Adrenal gland (tissue), 9 donors: ENCODE measurements at regions not wholly inside any gene's neighbourhood (a gene's known extent, or its start where the extent isn't known, plus 50 kb on each side); places are given as distances from the start of the nearest gene placed in this dataset.

ENCODE experiments used
- DNase-seq, 7 donors: peaks; one replicate each; pipeline ENCODE4 v3.0.0-alpha.2; 2019 to 2020
- H3K27ac ChIP-seq, 5 donors: fragments of 200-600 bp; sonication (generic) in 4 of 5; 1 replicate in 3 of 5; 2 replicates in 2 of 5; pipeline versions ENCODE4 v1.5.1 to v1.8.0; 2016 to 2020; ENCODE audit warnings: mild to moderate bottlenecking in 1 of 5
- H3K27me3 ChIP-seq: fragments of 200-600 bp; 2 replicates; pipeline ENCODE4 v1.8.0; 2021
- H3K36me3 ChIP-seq, 2 donors: fragments of 200-600 bp; replicated peaks in 1 of 2; 1 replicate in 1 of 2; 2 replicates in 1 of 2; pipeline versions ENCODE4 v1.5.1 to v1.8.0; 2018 to 2022
- H3K4me1 ChIP-seq, 2 donors: fragments of 200-600 bp; replicated peaks in 1 of 2; 1 replicate in 1 of 2; 2 replicates in 1 of 2; pipeline versions ENCODE4 v1.5.1 to v1.8.0; 2018 to 2021
- H3K4me3 ChIP-seq, 4 donors: fragments of 200-600 bp; sonication (generic) in 3 of 4; one replicate each; pipeline ENCODE4 v1.5.1; 2016 to 2018
- H3K9me3 ChIP-seq, 3 donors: fragments of 200-600 bp; sonication (generic) in 1 of 3; replicated peaks in 1 of 3; 1 replicate in 2 of 3; 2 replicates in 1 of 3; pipeline versions ENCODE4 v1.5.1 to v1.8.0; 2016 to 2021
- POLR2A ChIP-seq, 2 donors: fragments of 450-650 bp; IDR thresholded peaks; one replicate each; pipeline ENCODE4 v1.6.1; 2017; ENCODE audit warnings: antibody characterized with exemption in 2 of 2, mild to moderate bottlenecking in 2 of 2, moderate library complexity in 1 of 2
- WGBS, 4 donors: extraction: QIAGEN DNeasy Blood & Tissue Kit in 2 of 4; methylation state at CpG; one replicate each; pipeline versions ENCODE4 v1.1.5 to v1.1.7; 2013 to 2017; 5-methylcytosine and 5-hydroxymethylcytosine counted together
- intact Hi-C, 2 donors: fragments of 100-400 bp; cut with DNase I; formaldehyde crosslinking; loops; one replicate each; pipeline versions ENCODE4 v1.14.1 to v1.15.0; 2022 to 2023
- TF ChIP-seq, protein P1 (sequence below), 6 experiments: fragments of 450-650 bp in 4 of 6; fragments of 200-600 bp in 2 of 6; sonication (generic) in 1 of 6; IDR thresholded peaks; 1 replicate in 5 of 6; 2 replicates in 1 of 6; pipeline versions ENCODE4 v1.5.1 to v1.8.0; 2016 to 2021; ENCODE audit warnings: antibody characterized with exemption in 6 of 6, mild to moderate bottlenecking in 2 of 6, moderate library complexity in 1 of 6
- donor health status: healthy with polysubstance abuse.
- donor health status: Bipolar disorder and iron deficiency.
- donor health status: DM: yes; HTN: yes; CAD: no.
- donor health status: DM: no; HTN: no; CAD: no.
- donor health status: DM: no; HTN: no; CAD: no.

DNA sequence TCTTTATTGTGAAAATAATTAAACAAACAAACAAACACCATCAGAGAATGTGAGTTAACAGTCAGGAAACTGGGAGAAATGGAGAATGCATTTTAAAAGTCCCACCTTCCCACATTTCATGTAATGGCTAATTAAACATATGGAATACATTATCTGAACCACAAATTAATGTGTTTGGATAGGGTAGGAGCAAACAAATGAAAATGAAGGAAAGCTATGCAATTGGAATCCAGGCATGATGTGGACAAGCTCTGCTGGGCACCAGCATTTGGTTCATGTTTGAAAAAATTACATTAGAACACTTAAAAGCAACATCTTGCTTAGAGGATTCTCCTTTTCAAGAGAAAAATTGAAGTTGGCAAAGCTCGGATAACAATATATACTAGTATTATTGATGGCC, 628.1 kb downstream of the LMO4 start:
- no peak for DNase-seq
- 58 to 84% (median 72%) methylated on average over 1 of the region's 1 CpG for WGBS, 4 donors
- intact Hi-C loops, result loop anchor here (10.0 kb wide), 1 partner anchor 632 kb away; the partner anchor contains the start of gene LMO4 (in 2 of the 2)
- H3K4me3 ChIP-seq, result no peak overlapping the region
- H3K27me3 ChIP-seq, result no peaks in the 10 kb centered on the region
- no peak overlapping the region for H3K27ac ChIP-seq
- H3K9me3 ChIP-seq, result no peaks in the 10 kb centered on the region
- no peak for TF ChIP-seq POLR2A (IDR thresholded peaks at IDR 0.05)
- TF ChIP-seq, protein P1, sequence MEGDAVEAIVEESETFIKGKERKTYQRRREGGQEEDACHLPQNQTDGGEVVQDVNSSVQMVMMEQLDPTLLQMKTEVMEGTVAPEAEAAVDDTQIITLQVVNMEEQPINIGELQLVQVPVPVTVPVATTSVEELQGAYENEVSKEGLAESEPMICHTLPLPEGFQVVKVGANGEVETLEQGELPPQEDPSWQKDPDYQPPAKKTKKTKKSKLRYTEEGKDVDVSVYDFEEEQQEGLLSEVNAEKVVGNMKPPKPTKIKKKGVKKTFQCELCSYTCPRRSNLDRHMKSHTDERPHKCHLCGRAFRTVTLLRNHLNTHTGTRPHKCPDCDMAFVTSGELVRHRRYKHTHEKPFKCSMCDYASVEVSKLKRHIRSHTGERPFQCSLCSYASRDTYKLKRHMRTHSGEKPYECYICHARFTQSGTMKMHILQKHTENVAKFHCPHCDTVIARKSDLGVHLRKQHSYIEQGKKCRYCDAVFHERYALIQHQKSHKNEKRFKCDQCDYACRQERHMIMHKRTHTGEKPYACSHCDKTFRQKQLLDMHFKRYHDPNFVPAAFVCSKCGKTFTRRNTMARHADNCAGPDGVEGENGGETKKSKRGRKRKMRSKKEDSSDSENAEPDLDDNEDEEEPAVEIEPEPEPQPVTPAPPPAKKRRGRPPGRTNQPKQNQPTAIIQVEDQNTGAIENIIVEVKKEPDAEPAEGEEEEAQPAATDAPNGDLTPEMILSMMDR (IDR thresholded peaks at IDR 0.05), result no peak
- no peaks in the 10 kb centered on the region for H3K4me1 ChIP-seq
- no peaks in the 10 kb centered on the region for H3K36me3 ChIP-seq

DNA sequence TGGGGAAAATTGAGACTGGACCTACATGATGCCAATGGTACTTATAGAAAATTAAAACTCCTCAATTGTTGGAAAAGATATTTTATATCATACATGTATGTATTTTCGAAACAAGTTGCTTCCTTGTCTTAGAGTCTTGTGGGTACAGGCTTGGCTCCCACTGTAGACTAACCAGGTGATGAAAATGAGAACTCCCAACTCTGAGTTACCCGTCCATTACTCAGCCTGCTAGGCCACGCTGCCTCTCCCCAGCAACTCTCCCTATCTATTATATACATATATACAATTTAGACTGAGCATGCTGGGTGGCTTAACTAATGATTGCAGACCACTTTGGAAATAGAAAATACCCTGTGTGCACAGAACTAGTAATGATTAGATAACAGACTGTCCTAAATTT, 628.7 kb downstream of the LMO4 start:
- 85 to 93% (median 87%) methylated on average over 3 of the region's 3 CpGs for WGBS, 4 donors
- intact Hi-C loops, result loop anchor here (10.0 kb wide), 1 partner anchor 633 kb away; the partner anchor contains the start of gene LMO4 (in 2 of the 2)
- Histone ChIP-seq H3K27me3 (no peaks in the 10 kb centered on the region), H3K9me3 (no peaks in the 10 kb centered on the region), H3K27ac (no peak overlapping the region), H3K4me3 (no peak overlapping the region), H3K4me1 (no peaks in the 10 kb centered on the region), H3K36me3 (no peaks in the 10 kb centered on the region)
- TF ChIP-seq, protein P1 (IDR thresholded peaks at IDR 0.05), result no peak
- no peak for TF ChIP-seq POLR2A (IDR thresholded peaks at IDR 0.05)
- DNase-seq, result no peak

DNA sequence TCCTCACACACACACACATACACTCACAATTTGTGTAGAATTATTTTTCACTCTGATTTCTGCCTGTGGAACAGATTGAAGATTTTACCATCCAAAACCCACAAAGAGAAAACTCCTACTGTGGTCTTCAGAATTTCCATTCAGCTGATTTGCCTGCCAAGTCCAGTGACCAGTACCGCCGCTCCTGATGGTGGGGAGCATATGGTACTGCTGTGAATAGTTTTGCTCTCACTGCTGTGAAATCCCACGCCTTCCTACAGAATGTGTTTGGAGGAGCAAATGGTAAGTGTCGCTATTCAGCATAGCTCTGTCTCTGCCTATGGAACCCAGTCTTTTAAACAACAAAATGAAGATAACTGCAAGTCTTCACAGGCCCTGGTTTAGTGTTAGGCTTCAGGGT, 629.5 kb downstream of the LMO4 start:
- WGBS, 4 donors, result 81 to 92% (median 88%) methylated on average over 4 of the region's 4 CpGs
- no peak for TF ChIP-seq POLR2A (IDR thresholded peaks at IDR 0.05)
- TF ChIP-seq, protein P1 (IDR thresholded peaks at IDR 0.05), result no peak
- Histone ChIP-seq H3K36me3 (no peaks in the 10 kb centered on the region), H3K27ac (no peak overlapping the region), H3K9me3 (no peaks in the 10 kb centered on the region), H3K27me3 (no peaks in the 10 kb centered on the region), H3K4me1 (no peaks in the 10 kb centered on the region), H3K4me3 (no peak overlapping the region)
- no peak for DNase-seq
- intact Hi-C loops, result loop anchor here (10.0 kb wide), 1 partner anchor 633 kb away; the partner anchor contains the start of gene LMO4 (in 2 of the 2)

DNA sequence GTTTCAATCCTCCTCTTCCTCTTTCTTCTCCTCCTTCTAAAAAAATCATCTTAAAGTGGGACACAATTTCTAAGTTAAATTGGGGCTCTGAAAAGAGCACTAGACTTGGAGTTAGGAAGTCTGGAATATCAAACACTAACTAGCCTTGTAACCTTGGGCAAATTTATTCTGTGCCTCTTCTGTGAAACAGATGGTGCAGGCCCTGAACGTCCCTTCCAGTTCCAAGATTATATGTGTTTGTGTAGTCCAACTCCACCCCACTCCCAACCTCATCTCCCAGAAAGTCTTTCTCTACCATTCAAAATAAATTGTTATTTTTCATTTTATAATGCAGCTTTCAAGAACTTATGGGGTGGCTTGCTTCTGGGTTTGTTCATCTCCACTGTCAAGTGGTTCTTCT, 630.0 kb downstream of the LMO4 start:
- Histone ChIP-seq H3K27ac (no peak overlapping the region), H3K27me3 (no peaks in the 10 kb centered on the region), H3K4me3 (no peak overlapping the region), H3K4me1 (no peaks in the 10 kb centered on the region), H3K9me3 (no peaks in the 10 kb centered on the region), H3K36me3 (no peaks in the 10 kb centered on the region)
- intact Hi-C loops, result loop anchor here (10.0 kb wide), 1 partner anchor 634 kb away; the partner anchor contains the start of gene LMO4 (in 2 of the 2)
- 50 to 76% (median 66%) methylated on average over 1 of the region's 1 CpG for WGBS, 4 donors
- TF ChIP-seq, protein P1 (IDR thresholded peaks at IDR 0.05), result no peak
- TF ChIP-seq POLR2A (IDR thresholded peaks at IDR 0.05), result no peak
- DNase-seq, result no peak
